ENCODE measurements at regions not wholly inside any gene's neighbourhood (a gene's known extent, or its start where the extent isn't known, plus 50 kb on each side); places are given as distances from the start of the nearest gene placed in this dataset.

- Mint-ChIP-seq H3K9me3 (ENCODE audit: low read depth) (peaks cover 6% of the 10 kb centered on the region), H3K36me3 (ENCODE audit: low read depth) (no peaks in the 10 kb centered on the region), H3K4me1 (ENCODE audit: low read depth) (no peaks in the 10 kb centered on the region), H3K27ac (ENCODE audit: unreplicated experiment) (no peak overlapping the region), H3K4me3 (ENCODE audit: unreplicated experiment) (no peak overlapping the region), H3K27me3 (ENCODE audit: low read depth) (peaks cover 3% of the 10 kb centered on the region)
- TF ChIP-seq CTCF (IDR thresholded peaks at IDR 0.05) = no peak
- DNase-seq (ENCODE audit: low spot score) = no peak
Observed at GRCh38 chr13:107715496-107715895, 499.8 kb downstream of the LIG4 start.

GRCh38 chr13:107713314-107713713, 502.0 kb downstream of the LIG4 start:
- H3K36me3 Mint-ChIP-seq (ENCODE audit: low read depth) = no peaks in the 10 kb centered on the region
- DNase-seq (ENCODE audit: low spot score) = no peak
- H3K9me3 Mint-ChIP-seq (ENCODE audit: low read depth) = no peaks in the 10 kb centered on the region
- TF ChIP-seq CTCF (IDR thresholded peaks at IDR 0.05) = no peak
- H3K4me1 Mint-ChIP-seq (ENCODE audit: low read depth) = no peaks in the 10 kb centered on the region
- H3K27ac Mint-ChIP-seq (ENCODE audit: unreplicated experiment) = no peak overlapping the region
- no peak overlapping the region for H3K4me3 Mint-ChIP-seq (ENCODE audit: unreplicated experiment)
- H3K27me3 Mint-ChIP-seq (ENCODE audit: low read depth) = peaks cover 3% of the 10 kb centered on the region

- no peaks in the 10 kb centered on the region for H3K9me3 Mint-ChIP-seq (ENCODE audit: low read depth)
- H3K4me1 Mint-ChIP-seq (ENCODE audit: low read depth) = no peaks in the 10 kb centered on the region
- H3K36me3 Mint-ChIP-seq (ENCODE audit: low read depth) = no peaks in the 10 kb centered on the region
- no peak overlapping the region for H3K27ac Mint-ChIP-seq (ENCODE audit: unreplicated experiment)
- DNase-seq (ENCODE audit: low spot score) = no peak
- no peaks in the 10 kb centered on the region for H3K27me3 Mint-ChIP-seq (ENCODE audit: low read depth)
- no peak for TF ChIP-seq CTCF (IDR thresholded peaks at IDR 0.05)
- H3K4me3 Mint-ChIP-seq (ENCODE audit: unreplicated experiment) = no peak overlapping the region
Observed at GRCh38 chr13:107712145-107712860, 503.0 kb downstream of the LIG4 start.

- TF ChIP-seq CTCF (IDR thresholded peaks at IDR 0.05) = no peak
- Mint-ChIP-seq H3K36me3 (ENCODE audit: low read depth) (no peaks in the 10 kb centered on the region), H3K27me3 (ENCODE audit: low read depth) (peaks cover 2% of the 10 kb centered on the region), H3K9me3 (ENCODE audit: low read depth) (peaks cover 4% of the 10 kb centered on the region), H3K4me3 (ENCODE audit: unreplicated experiment) (no peak overlapping the region), H3K4me1 (ENCODE audit: low read depth) (no peaks in the 10 kb centered on the region), H3K27ac (ENCODE audit: unreplicated experiment) (no peak overlapping the region)
- no peak for DNase-seq (ENCODE audit: low spot score)
Observed at GRCh38 chr13:107690181-107690580, 525.2 kb downstream of the LIG4 start.

GRCh38 chr13:107685876-107686275, 529.5 kb downstream of the LIG4 start:
- H3K27me3 Mint-ChIP-seq (ENCODE audit: low read depth) = no peaks in the 10 kb centered on the region
- no peaks in the 10 kb centered on the region for H3K36me3 Mint-ChIP-seq (ENCODE audit: low read depth)
- H3K4me1 Mint-ChIP-seq (ENCODE audit: low read depth) = no peaks in the 10 kb centered on the region

More at GRCh38 chr13:107685876-107686275, 529.5 kb downstream of the LIG4 start:
- TF ChIP-seq CTCF (IDR thresholded peaks at IDR 0.05) = no peak
- no peak overlapping the region for H3K4me3 Mint-ChIP-seq (ENCODE audit: unreplicated experiment)
- DNase-seq (ENCODE audit: low spot score) = no peak
- peaks cover 4% of the 10 kb centered on the region for H3K9me3 Mint-ChIP-seq (ENCODE audit: low read depth)
- no peak overlapping the region for H3K27ac Mint-ChIP-seq (ENCODE audit: unreplicated experiment)

Data from chondrocyte (in vitro differentiated cells).